ENCODE measurements at regions not wholly inside any gene's neighbourhood (a gene's known extent, or its start where the extent isn't known, plus 50 kb on each side); places are given as distances from the start of the nearest gene placed in this dataset.

DNA sequence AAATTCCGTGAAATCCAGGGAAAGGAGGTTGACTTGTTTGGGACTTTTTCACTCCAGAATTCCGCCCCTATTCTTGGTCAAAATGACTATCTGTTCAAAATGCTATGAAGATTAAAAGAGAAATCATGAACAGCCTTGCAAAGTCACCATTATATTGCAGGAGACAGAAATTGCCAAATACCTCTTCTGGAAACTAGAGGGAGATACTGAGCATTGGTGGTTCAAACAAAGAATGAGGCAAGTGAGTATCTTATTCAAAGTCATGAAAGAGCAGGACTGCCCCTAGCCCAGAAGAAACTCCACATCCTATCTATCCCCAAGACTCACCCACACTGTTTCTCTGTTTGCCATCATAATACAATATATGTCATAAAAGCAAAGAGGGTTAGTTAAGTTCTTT lies 862.3 kb upstream of the POU3F3 start:
- H3K36me3 ChIP-seq (ENCODE audit: control insufficient read depth in 2 of 2, insufficient read depth in 2 of 2, low read length in 1 of 2): no peaks in the 10 kb centered on the region
- 72 to 81% methylated on average over 2 of the region's 2 CpGs for WGBS, 2 donors

DNA sequence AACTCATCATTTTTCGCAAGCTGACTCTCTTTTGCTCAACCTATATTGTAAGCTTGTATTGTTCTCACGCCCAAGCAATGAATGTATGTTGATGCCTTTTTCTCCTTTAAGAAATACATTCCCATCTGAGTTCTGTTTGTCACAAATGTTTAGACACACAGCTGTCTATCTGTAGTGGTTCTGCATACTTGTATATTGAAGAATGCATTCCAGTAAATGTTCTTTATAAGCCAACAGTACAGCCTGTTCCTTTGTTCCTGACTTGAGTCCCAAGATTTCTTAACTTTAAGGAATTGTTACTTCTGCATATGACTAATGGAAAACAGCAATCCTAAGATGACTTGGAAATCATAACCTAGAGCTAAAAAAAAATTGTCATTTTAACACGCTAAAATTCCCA lies 849.1 kb upstream of the POU3F3 start:
- Histone ChIP-seq H3K36me3 (ENCODE audit: control insufficient read depth in 2 of 2, insufficient read depth in 2 of 2, low read length in 1 of 2) (no peaks in the 10 kb centered on the region), H3K4me1 (ENCODE audit: control insufficient read depth in 2 of 2, insufficient read depth in 2 of 2, low read length in 1 of 2) (no peaks in the 10 kb centered on the region), H3K9me3 (ENCODE audit: control insufficient read depth in 2 of 2, insufficient read depth in 1 of 2, low read depth in 1 of 2, low read length in 1 of 2) (no peaks in the 10 kb centered on the region), H3K4me3 (ENCODE audit: low read depth in 1 of 2, low read length in 2 of 2) (no peak overlapping the region), H3K27ac (ENCODE audit: low read depth in 2 of 2, low read length in 1 of 2) (no peak overlapping the region), H3K27me3 (ENCODE audit: control insufficient read depth in 1 of 2, insufficient read depth in 2 of 2, low read length in 2 of 2) (no peaks in the 10 kb centered on the region)
- WGBS, 2 donors: 86 to 87% methylated on average over 3 of the region's 3 CpGs

More for the DNA sequence above, 862.3 kb upstream of the POU3F3 start:
- no peak overlapping the region for H3K4me3 ChIP-seq (ENCODE audit: low read depth in 1 of 2, low read length in 2 of 2)
- H3K4me1 ChIP-seq (ENCODE audit: control insufficient read depth in 2 of 2, insufficient read depth in 2 of 2, low read length in 1 of 2): no peaks in the 10 kb centered on the region
- H3K9me3 ChIP-seq (ENCODE audit: control insufficient read depth in 2 of 2, insufficient read depth in 1 of 2, low read depth in 1 of 2, low read length in 1 of 2): no peaks in the 10 kb centered on the region
- no peak overlapping the region for H3K27ac ChIP-seq (ENCODE audit: low read depth in 2 of 2, low read length in 1 of 2)
- no peaks in the 10 kb centered on the region for H3K27me3 ChIP-seq (ENCODE audit: control insufficient read depth in 1 of 2, insufficient read depth in 2 of 2, low read length in 2 of 2)

DNA sequence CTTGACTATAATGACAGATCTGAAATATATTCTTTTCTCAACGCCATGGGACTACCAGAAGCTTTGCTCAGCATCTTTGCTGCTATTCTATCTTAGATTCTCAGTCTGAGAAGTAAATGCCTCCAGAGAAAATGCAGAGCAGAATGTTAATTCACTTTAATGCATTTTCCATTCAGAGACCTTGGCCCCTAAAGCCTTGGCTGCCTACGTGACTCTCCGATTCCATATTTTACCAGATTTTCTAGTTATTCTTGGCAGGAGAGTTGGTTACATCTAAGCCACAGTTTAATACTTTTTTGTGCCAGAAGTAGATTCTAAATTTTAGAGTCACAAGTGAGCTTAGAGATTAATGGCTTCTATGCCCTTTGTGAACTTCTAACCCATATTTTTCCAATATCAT lies 837.1 kb upstream of the POU3F3 start:
- Histone ChIP-seq H3K4me3 (ENCODE audit: low read depth in 1 of 2, low read length in 2 of 2) (no peak overlapping the region), H3K9me3 (ENCODE audit: control insufficient read depth in 2 of 2, insufficient read depth in 1 of 2, low read depth in 1 of 2, low read length in 1 of 2) (peaks cover 0 to 4% of the 10 kb centered on the region in 2 donors), H3K27ac (ENCODE audit: low read depth in 2 of 2, low read length in 1 of 2) (no peak overlapping the region), H3K36me3 (ENCODE audit: control insufficient read depth in 2 of 2, insufficient read depth in 2 of 2, low read length in 1 of 2) (no peaks in the 10 kb centered on the region), H3K27me3 (ENCODE audit: control insufficient read depth in 1 of 2, insufficient read depth in 2 of 2, low read length in 2 of 2) (no peaks in the 10 kb centered on the region), H3K4me1 (ENCODE audit: control insufficient read depth in 2 of 2, insufficient read depth in 2 of 2, low read length in 1 of 2) (no peaks in the 10 kb centered on the region)
- 79 to 85% methylated on average over 3 of the region's 3 CpGs for WGBS, 2 donors

DNA sequence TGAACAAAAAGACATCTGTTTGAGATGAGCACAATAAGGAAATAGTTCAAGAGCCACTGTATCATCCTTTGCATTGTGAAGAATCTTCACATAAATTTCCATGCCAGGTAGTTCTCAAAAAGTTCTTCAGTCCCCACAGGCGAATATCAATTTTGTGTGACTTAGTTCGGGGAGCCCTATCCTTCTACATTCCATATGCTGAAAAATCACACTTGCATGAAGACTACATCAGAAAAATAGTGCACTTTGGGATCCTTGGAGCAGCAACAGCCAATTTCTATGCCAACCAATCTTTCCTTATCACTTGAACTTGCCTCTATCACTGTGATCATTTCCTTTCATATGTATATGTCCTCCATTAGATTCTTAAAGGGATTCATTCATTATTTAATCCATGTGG lies 830.6 kb upstream of the POU3F3 start:
- 84% methylated on average over 2 of the region's 2 CpGs for WGBS, 2 donors
- peaks cover 0 to 10% of the 10 kb centered on the region in 2 donors for H3K9me3 ChIP-seq (ENCODE audit: control insufficient read depth in 2 of 2, insufficient read depth in 1 of 2, low read depth in 1 of 2, low read length in 1 of 2)
- H3K4me1 ChIP-seq (ENCODE audit: control insufficient read depth in 2 of 2, insufficient read depth in 2 of 2, low read length in 1 of 2): no peaks in the 10 kb centered on the region
- H3K27ac ChIP-seq (ENCODE audit: low read depth in 2 of 2, low read length in 1 of 2): no peak overlapping the region
- no peaks in the 10 kb centered on the region for H3K36me3 ChIP-seq (ENCODE audit: control insufficient read depth in 2 of 2, insufficient read depth in 2 of 2, low read length in 1 of 2)
- no peak overlapping the region for H3K4me3 ChIP-seq (ENCODE audit: low read depth in 1 of 2, low read length in 2 of 2)
- no peaks in the 10 kb centered on the region for H3K27me3 ChIP-seq (ENCODE audit: control insufficient read depth in 1 of 2, insufficient read depth in 2 of 2, low read length in 2 of 2)

DNA sequence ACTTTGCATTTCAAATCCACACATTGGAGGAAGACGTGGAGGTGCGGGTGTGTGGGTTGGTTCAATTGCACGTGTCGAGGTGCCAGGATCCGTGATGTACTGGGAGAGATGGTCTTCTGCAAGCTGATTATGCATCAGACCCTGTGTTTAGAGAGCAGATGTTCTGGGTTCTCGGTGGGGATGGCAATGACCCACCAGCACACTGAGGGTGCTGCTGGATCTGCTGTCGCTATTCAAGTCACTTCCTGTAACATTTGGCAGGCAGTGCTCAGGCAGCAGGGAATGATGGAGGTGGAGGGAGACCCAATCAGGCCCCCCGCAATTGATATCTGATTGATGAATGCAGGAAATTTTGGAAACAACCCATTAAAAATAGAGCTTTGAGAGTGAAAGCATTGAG lies 830.1 kb upstream of the POU3F3 start:
- H3K9me3 ChIP-seq (ENCODE audit: control insufficient read depth in 2 of 2, insufficient read depth in 1 of 2, low read depth in 1 of 2, low read length in 1 of 2): peaks cover 0 to 10% of the 10 kb centered on the region in 2 donors
- no peaks in the 10 kb centered on the region for H3K27me3 ChIP-seq (ENCODE audit: control insufficient read depth in 1 of 2, insufficient read depth in 2 of 2, low read length in 2 of 2)
- no peaks in the 10 kb centered on the region for H3K4me1 ChIP-seq (ENCODE audit: control insufficient read depth in 2 of 2, insufficient read depth in 2 of 2, low read length in 1 of 2)
- no peaks in the 10 kb centered on the region for H3K36me3 ChIP-seq (ENCODE audit: control insufficient read depth in 2 of 2, insufficient read depth in 2 of 2, low read length in 1 of 2)
- H3K4me3 ChIP-seq (ENCODE audit: low read depth in 1 of 2, low read length in 2 of 2): no peak overlapping the region
- 53 to 56% methylated on average over 8 of the region's 8 CpGs for WGBS, 2 donors
- H3K27ac ChIP-seq (ENCODE audit: low read depth in 2 of 2, low read length in 1 of 2): no peak overlapping the region

DNA sequence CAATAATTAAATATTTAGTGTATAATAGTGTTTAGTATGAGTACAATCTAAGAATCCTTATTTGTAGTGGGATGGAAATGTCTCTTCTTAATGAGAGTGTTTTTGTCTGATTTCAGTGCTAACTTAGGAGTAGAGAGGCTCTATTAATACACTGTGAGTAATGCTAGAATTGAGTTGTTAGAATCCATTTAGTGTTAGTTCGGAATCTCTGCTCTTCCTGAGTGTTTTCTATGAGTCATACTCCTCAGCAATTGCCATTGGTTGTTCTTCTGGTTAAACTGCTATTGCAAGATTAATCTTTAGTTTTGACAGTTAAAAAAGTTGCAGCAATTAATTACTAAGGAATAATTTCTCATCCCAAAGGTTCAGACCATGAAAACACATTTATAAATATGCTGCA lies 828.6 kb upstream of the POU3F3 start:
- peaks cover 0 to 6% of the 10 kb centered on the region in 2 donors for H3K9me3 ChIP-seq (ENCODE audit: control insufficient read depth in 2 of 2, insufficient read depth in 1 of 2, low read depth in 1 of 2, low read length in 1 of 2)
- no peak overlapping the region for H3K4me3 ChIP-seq (ENCODE audit: low read depth in 1 of 2, low read length in 2 of 2)
- no peaks in the 10 kb centered on the region for H3K27me3 ChIP-seq (ENCODE audit: control insufficient read depth in 1 of 2, insufficient read depth in 2 of 2, low read length in 2 of 2)
- H3K4me1 ChIP-seq (ENCODE audit: control insufficient read depth in 2 of 2, insufficient read depth in 2 of 2, low read length in 1 of 2): no peaks in the 10 kb centered on the region
- H3K36me3 ChIP-seq (ENCODE audit: control insufficient read depth in 2 of 2, insufficient read depth in 2 of 2, low read length in 1 of 2): no peaks in the 10 kb centered on the region
- no peak overlapping the region for H3K27ac ChIP-seq (ENCODE audit: low read depth in 2 of 2, low read length in 1 of 2)
- 36 to 50% methylated on average over 1 of the region's 1 CpG for WGBS, 2 donors

DNA sequence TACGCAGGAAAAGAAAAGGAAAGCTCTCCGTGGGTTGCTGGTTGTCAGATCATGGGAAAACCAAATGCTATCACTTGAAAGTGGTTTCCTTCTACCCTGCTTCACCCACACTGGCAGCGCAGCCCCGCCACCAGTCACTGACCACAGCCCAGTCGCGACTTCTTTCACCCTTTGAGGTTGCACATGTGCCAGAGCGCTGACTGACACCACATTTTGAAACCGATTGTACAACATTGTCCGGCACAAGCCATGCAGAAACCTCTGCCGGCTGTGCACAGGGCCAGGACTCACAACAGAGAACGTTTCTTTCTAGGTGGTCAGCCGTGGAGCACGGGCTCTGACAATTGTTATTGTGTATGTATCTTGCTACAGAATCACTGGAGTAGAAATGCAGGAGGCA lies 827.2 kb upstream of the POU3F3 start:
- no peaks in the 10 kb centered on the region for H3K36me3 ChIP-seq (ENCODE audit: control insufficient read depth in 2 of 2, insufficient read depth in 2 of 2, low read length in 1 of 2)
- no peak overlapping the region for H3K27ac ChIP-seq (ENCODE audit: low read depth in 2 of 2, low read length in 1 of 2)
- no peak overlapping the region for H3K4me3 ChIP-seq (ENCODE audit: low read depth in 1 of 2, low read length in 2 of 2)
- WGBS, 2 donors: 88 to 89% methylated on average over 13 of the region's 13 CpGs
- no peaks in the 10 kb centered on the region for H3K4me1 ChIP-seq (ENCODE audit: control insufficient read depth in 2 of 2, insufficient read depth in 2 of 2, low read length in 1 of 2)
- H3K27me3 ChIP-seq (ENCODE audit: control insufficient read depth in 1 of 2, insufficient read depth in 2 of 2, low read length in 2 of 2): no peaks in the 10 kb centered on the region
- peaks cover 0 to 6% of the 10 kb centered on the region in 2 donors for H3K9me3 ChIP-seq (ENCODE audit: control insufficient read depth in 2 of 2, insufficient read depth in 1 of 2, low read depth in 1 of 2, low read length in 1 of 2)

DNA sequence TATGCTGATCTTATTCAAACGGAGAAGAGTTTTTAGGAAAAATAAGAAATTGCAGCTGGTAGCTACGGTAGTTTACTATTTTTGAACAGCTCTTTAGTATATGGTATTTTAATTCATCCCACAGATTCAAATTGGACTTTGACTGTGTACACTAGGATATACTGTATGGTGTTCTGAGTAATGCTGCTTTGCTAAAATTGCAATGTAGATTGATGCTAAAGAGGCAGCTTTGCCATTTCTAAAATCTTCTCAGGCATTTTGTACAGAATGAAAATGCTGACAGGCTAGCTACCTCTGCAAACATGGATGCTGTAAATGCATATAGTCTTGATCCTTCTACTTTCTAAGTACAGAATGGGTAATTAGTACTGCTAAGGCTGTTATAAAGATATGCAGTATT lies 826.6 kb upstream of the POU3F3 start:
- H3K9me3 ChIP-seq (ENCODE audit: control insufficient read depth in 2 of 2, insufficient read depth in 1 of 2, low read depth in 1 of 2, low read length in 1 of 2): peaks cover 0 to 6% of the 10 kb centered on the region in 2 donors
- H3K27me3 ChIP-seq (ENCODE audit: control insufficient read depth in 1 of 2, insufficient read depth in 2 of 2, low read length in 2 of 2): no peaks in the 10 kb centered on the region
- no peaks in the 10 kb centered on the region for H3K4me1 ChIP-seq (ENCODE audit: control insufficient read depth in 2 of 2, insufficient read depth in 2 of 2, low read length in 1 of 2)
- H3K36me3 ChIP-seq (ENCODE audit: control insufficient read depth in 2 of 2, insufficient read depth in 2 of 2, low read length in 1 of 2): no peaks in the 10 kb centered on the region
- WGBS, 2 donors: 74 to 81% methylated on average over 2 of the region's 2 CpGs
- H3K4me3 ChIP-seq (ENCODE audit: low read depth in 1 of 2, low read length in 2 of 2): no peak overlapping the region
- no peak overlapping the region for H3K27ac ChIP-seq (ENCODE audit: low read depth in 2 of 2, low read length in 1 of 2)

DNA sequence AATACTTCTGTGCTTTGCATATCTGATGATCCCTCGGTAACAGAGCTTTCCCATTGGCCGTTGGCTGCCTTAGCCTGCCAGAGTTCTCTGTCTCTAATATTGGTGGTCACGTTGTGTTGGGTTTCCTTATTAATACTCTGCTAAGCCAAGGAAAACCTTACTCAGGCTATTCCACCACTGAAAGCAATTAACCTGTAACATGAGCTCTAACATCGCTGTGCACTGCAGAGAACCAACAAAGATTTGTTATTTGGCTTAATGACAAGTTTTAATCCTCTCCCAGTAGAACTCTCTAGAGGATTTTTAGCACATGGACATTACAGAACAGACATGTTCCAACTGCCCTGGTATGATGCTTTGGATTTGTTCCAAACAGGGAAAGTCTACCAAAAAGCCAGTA lies 825.9 kb upstream of the POU3F3 start:
- 27 to 38% methylated on average over 4 of the region's 4 CpGs for WGBS, 2 donors
- no peaks in the 10 kb centered on the region for H3K27me3 ChIP-seq (ENCODE audit: control insufficient read depth in 1 of 2, insufficient read depth in 2 of 2, low read length in 2 of 2)
- H3K9me3 ChIP-seq (ENCODE audit: control insufficient read depth in 2 of 2, insufficient read depth in 1 of 2, low read depth in 1 of 2, low read length in 1 of 2): peaks cover 0 to 6% of the 10 kb centered on the region in 2 donors
- H3K4me1 ChIP-seq (ENCODE audit: control insufficient read depth in 2 of 2, insufficient read depth in 2 of 2, low read length in 1 of 2): no peaks in the 10 kb centered on the region
- H3K27ac ChIP-seq (ENCODE audit: low read depth in 2 of 2, low read length in 1 of 2): no peak overlapping the region
- no peak overlapping the region for H3K4me3 ChIP-seq (ENCODE audit: low read depth in 1 of 2, low read length in 2 of 2)
- H3K36me3 ChIP-seq (ENCODE audit: control insufficient read depth in 2 of 2, insufficient read depth in 2 of 2, low read length in 1 of 2): no peaks in the 10 kb centered on the region

DNA sequence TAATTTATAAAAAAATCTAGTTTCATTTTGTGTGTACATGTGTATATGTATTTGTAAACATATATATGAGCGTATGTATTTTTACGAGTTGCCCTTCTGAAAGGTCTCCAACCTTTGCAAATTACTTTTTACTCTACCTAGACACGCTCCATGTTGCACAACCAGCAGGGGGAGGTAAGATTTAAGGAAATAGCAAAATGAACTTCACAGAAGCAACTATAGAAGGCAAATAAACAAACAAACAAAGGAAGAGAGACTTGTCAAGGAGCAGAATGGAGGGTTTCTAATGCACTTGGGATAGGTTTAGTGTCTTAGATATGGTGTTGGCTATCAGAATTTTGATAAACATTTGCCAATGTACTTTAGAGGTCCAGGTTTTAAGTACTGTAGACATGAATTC lies 820.5 kb upstream of the POU3F3 start:
- WGBS, 2 donors: 50 to 57% methylated on average over 3 of the region's 3 CpGs
- Histone ChIP-seq H3K27ac (ENCODE audit: low read depth in 2 of 2, low read length in 1 of 2) (no peak overlapping the region), H3K9me3 (ENCODE audit: control insufficient read depth in 2 of 2, insufficient read depth in 1 of 2, low read depth in 1 of 2, low read length in 1 of 2) (no peaks in the 10 kb centered on the region), H3K4me3 (ENCODE audit: low read depth in 1 of 2, low read length in 2 of 2) (no peak overlapping the region), H3K27me3 (ENCODE audit: control insufficient read depth in 1 of 2, insufficient read depth in 2 of 2, low read length in 2 of 2) (no peaks in the 10 kb centered on the region), H3K36me3 (ENCODE audit: control insufficient read depth in 2 of 2, insufficient read depth in 2 of 2, low read length in 1 of 2) (no peaks in the 10 kb centered on the region), H3K4me1 (ENCODE audit: control insufficient read depth in 2 of 2, insufficient read depth in 2 of 2, low read length in 1 of 2) (no peaks in the 10 kb centered on the region)
